Neural progenitor cell (in vitro differentiated cells): ENCODE measurements at regions not wholly inside any gene's neighbourhood (a gene's known extent, or its start where the extent isn't known, plus 50 kb on each side); places are given as distances from the start of the nearest gene placed in this dataset.

ENCODE experiments used
- DNase-seq: peaks from one replicate; pipeline ENCODE4 v3.0.0-alpha.2; 2016; ENCODE audit warnings: low spot score
- H2AFZ ChIP-seq: fragments of 200-600 bp; sonication (generic); replicated peaks from 2 replicates; pipeline ENCODE4 v1.6.1; 2016; ENCODE audit warnings: antibody characterized with exemption
- H3F3A ChIP-seq: fragments of 200-600 bp; sonication (generic); 2 replicates; pipeline ENCODE4 v1.6.1; 2016; ENCODE audit warnings: antibody characterized with exemption, low read depth
- H3K27ac ChIP-seq: fragments of 200-600 bp; sonication (generic); 2 replicates; pipeline ENCODE4 v1.5.1; 2016; ENCODE audit warnings: mild to moderate bottlenecking
- H3K27me3 ChIP-seq: fragments of 200-600 bp; sonication (generic); 2 replicates; pipeline ENCODE4 v1.6.1; 2016; ENCODE audit warnings: mild to moderate bottlenecking, moderate library complexity
- H3K36me3 ChIP-seq: fragments of 200-600 bp; sonication (generic); 2 replicates; pipeline ENCODE4 v1.5.1; 2016
- H3K4me1 ChIP-seq: fragments of 200-600 bp; sonication (generic); 2 replicates; pipeline ENCODE4 v1.6.1; 2016; ENCODE audit warnings: mixed run types
- H3K4me2 ChIP-seq: fragments of 200-600 bp; sonication (generic); 2 replicates; pipeline ENCODE4 v1.6.1; 2016
- H3K4me3 ChIP-seq: fragments of 200-600 bp; sonication (generic); 2 replicates; pipeline ENCODE4 v1.5.1; 2016
- H3K79me2 ChIP-seq: fragments of 200-600 bp; sonication (generic); 2 replicates; pipeline ENCODE4 v1.6.1; 2016; ENCODE audit warnings: low read depth
- H3K9ac ChIP-seq: fragments of 200-600 bp; sonication (generic); 2 replicates; pipeline ENCODE4 v1.6.1; 2016
- H3K9me3 ChIP-seq: fragments of 200-600 bp; sonication (generic); 2 replicates; pipeline ENCODE4 v1.5.1; 2016; ENCODE audit warnings: low read depth
- H4K20me1 ChIP-seq: fragments of 200-600 bp; sonication (generic); 2 replicates; pipeline ENCODE4 v1.6.1; 2016; ENCODE audit warnings: low read depth
- H3K27ac Mint-ChIP-seq: 3 replicates; pipeline ENCODE4 v1.8.0; 2021; ENCODE audit warnings: mixed read lengths
- H3K27me3 Mint-ChIP-seq: 2 replicates; pipeline ENCODE4 v1.8.0; 2022; ENCODE audit warnings: low read depth, mild to moderate bottlenecking, inconsistent platforms, moderate library complexity, mixed read lengths; ENCODE audit not compliant: insufficient read depth
- H3K36me3 Mint-ChIP-seq: 3 replicates; pipeline ENCODE4 v1.8.0; 2021; ENCODE audit warnings: mixed read lengths
- H3K4me1 Mint-ChIP-seq: 3 replicates; pipeline ENCODE4 v1.8.0; 2021; ENCODE audit warnings: mixed read lengths
- H3K4me3 Mint-ChIP-seq: 3 replicates; pipeline ENCODE4 v1.8.0; 2021; ENCODE audit warnings: mild to moderate bottlenecking, moderate library complexity, mixed read lengths
- H3K9me3 Mint-ChIP-seq: 3 replicates; pipeline ENCODE4 v1.8.0; 2020; ENCODE audit warnings: mixed read lengths
- CTCF ChIP-seq: fragments of 200-600 bp; sonication (generic); IDR thresholded peaks from 2 replicates; pipeline ENCODE4 v1.5.1; 2017; ENCODE audit warnings: antibody characterized with exemption, mild to moderate bottlenecking
- EZH2 ChIP-seq: fragments of 200-600 bp; sonication (generic); IDR thresholded peaks from 2 replicates; pipeline ENCODE4 v1.6.1; 2017; ENCODE audit warnings: antibody characterized with exemption, mild to moderate bottlenecking, moderate library complexity
- EZH2phosphoT487 ChIP-seq: fragments of 200-600 bp; sonication (generic); IDR thresholded peaks from 2 replicates; pipeline ENCODE4 v1.6.1; 2017; ENCODE audit warnings: antibody characterized with exemption

DNA sequence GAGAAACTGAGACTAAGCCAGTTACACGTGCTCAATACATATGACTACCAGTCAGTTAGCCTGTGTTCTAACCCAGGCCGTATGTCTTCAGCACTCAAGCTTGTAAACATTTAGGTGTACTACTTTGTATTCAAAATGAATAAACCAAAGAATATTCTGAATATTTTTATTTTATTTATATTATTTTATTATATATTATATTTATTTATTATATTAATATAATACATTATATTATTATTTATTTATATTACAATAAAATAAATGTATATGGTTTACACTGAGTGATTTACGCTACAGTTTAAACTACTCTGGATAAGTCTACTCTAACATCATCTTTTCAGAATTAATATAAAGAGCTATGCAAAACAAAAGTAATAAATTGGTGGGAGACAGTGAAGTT, 691.5 kb downstream of the CENPC start:
- Histone ChIP-seq H3K4me2 (no peak overlapping the region), H2AFZ (no peak overlapping the region), H4K20me1 (no peaks in the 10 kb centered on the region), H3K9ac (no peak overlapping the region), H3K9me3 (no peaks in the 10 kb centered on the region), H3K4me1 (no peaks in the 10 kb centered on the region), H3K27ac (no peak overlapping the region), H3K27me3 (no peaks in the 10 kb centered on the region), H3K79me2 (no peaks in the 10 kb centered on the region), H3K4me3 (no peak overlapping the region), H3K36me3 (no peaks in the 10 kb centered on the region), H3F3A (no peaks in the 10 kb centered on the region)
- Mint-ChIP-seq H3K36me3 (no peaks in the 10 kb centered on the region), H3K4me3 (no peak overlapping the region), H3K27me3 (no peaks in the 10 kb centered on the region), H3K27ac (no peak overlapping the region), H3K9me3 (no peaks in the 10 kb centered on the region), H3K4me1 (no peaks in the 10 kb centered on the region)
- no peak for TF ChIP-seq EZH2phosphoT487
- no peak for TF ChIP-seq EZH2
- TF ChIP-seq CTCF, result no peak
- no peak for DNase-seq

- no peaks in the 10 kb centered on the region for H3K27me3 Mint-ChIP-seq
- Histone ChIP-seq H3K27me3 (no peaks in the 10 kb centered on the region), H3F3A (no peaks in the 10 kb centered on the region), H3K79me2 (no peaks in the 10 kb centered on the region), H3K4me1 (no peaks in the 10 kb centered on the region), H3K36me3 (no peaks in the 10 kb centered on the region), H3K27ac (no peak overlapping the region), H4K20me1 (no peaks in the 10 kb centered on the region), H3K9ac (no peak overlapping the region), H3K9me3 (no peaks in the 10 kb centered on the region), H3K4me3 (no peak overlapping the region), H2AFZ (no peak overlapping the region), H3K4me2 (no peak overlapping the region)
- no peak for DNase-seq
- TF ChIP-seq EZH2phosphoT487, result no peak
- TF ChIP-seq CTCF, result no peak
- TF ChIP-seq EZH2, result no peak
- H3K36me3 Mint-ChIP-seq, result no peaks in the 10 kb centered on the region
- H3K4me1 Mint-ChIP-seq, result no peaks in the 10 kb centered on the region
- no peak overlapping the region for H3K4me3 Mint-ChIP-seq
- H3K9me3 Mint-ChIP-seq, result no peaks in the 10 kb centered on the region
- no peak overlapping the region for H3K27ac Mint-ChIP-seq
These were observed 692.5 kb downstream of the CENPC start for GRCh38 chr4:66852843-66853242.

- H4K20me1 ChIP-seq, result no peaks in the 10 kb centered on the region
These were observed 695.7 kb downstream of the CENPC start for GRCh38 chr4:66849596-66849995.

More at GRCh38 chr4:66849596-66849995, 695.7 kb downstream of the CENPC start:
- Histone ChIP-seq H3K4me3 (no peak overlapping the region), H3K79me2 (no peaks in the 10 kb centered on the region), H3K4me2 (no peak overlapping the region), H3K4me1 (no peaks in the 10 kb centered on the region), H3K9me3 (no peaks in the 10 kb centered on the region), H3K27ac (no peak overlapping the region), H3K36me3 (no peaks in the 10 kb centered on the region), H3K9ac (no peak overlapping the region), H3F3A (no peaks in the 10 kb centered on the region), H3K27me3 (no peaks in the 10 kb centered on the region), H2AFZ (no peak overlapping the region)
- no peak for TF ChIP-seq CTCF
- Mint-ChIP-seq H3K4me1 (no peaks in the 10 kb centered on the region), H3K27me3 (no peaks in the 10 kb centered on the region), H3K27ac (no peak overlapping the region), H3K9me3 (no peaks in the 10 kb centered on the region), H3K4me3 (no peak overlapping the region), H3K36me3 (no peaks in the 10 kb centered on the region)
- no peak for DNase-seq
